ENCODE measurements at regions not wholly inside any gene's neighbourhood (a gene's known extent, or its start where the extent isn't known, plus 50 kb on each side); places are given as distances from the start of the nearest gene placed in this dataset.

GRCh38 chr20:24870057-24870456 is 79.0 kb upstream of the CST7 start:
- ATAC-seq (no peak), DNase-seq (ENCODE audit: missing footprints) (no peak)
- intact Hi-C loops (cut with DNase I) = no loop called here

DNA sequence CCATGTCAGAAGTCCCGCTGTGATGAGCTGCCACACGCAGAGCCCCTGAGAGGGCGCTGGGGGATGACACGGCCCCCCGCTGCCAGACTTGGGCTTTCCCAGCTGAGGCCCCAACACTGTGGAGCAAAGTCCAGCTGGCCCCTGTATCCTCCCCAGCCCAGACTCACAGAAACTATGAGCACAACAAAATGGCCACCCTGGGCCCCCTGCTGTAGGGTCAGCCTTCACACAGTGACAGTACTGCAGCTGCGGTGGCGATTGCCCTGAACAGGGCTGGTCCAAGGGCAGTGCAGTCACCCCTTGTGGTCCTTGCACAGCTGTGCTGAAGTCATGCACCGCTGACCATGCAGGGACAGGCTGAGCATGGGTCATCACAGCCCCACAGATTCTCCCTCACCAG is 78.2 kb upstream of the CST7 start:
- no peak for DNase-seq (ENCODE audit: missing footprints)

DNA sequence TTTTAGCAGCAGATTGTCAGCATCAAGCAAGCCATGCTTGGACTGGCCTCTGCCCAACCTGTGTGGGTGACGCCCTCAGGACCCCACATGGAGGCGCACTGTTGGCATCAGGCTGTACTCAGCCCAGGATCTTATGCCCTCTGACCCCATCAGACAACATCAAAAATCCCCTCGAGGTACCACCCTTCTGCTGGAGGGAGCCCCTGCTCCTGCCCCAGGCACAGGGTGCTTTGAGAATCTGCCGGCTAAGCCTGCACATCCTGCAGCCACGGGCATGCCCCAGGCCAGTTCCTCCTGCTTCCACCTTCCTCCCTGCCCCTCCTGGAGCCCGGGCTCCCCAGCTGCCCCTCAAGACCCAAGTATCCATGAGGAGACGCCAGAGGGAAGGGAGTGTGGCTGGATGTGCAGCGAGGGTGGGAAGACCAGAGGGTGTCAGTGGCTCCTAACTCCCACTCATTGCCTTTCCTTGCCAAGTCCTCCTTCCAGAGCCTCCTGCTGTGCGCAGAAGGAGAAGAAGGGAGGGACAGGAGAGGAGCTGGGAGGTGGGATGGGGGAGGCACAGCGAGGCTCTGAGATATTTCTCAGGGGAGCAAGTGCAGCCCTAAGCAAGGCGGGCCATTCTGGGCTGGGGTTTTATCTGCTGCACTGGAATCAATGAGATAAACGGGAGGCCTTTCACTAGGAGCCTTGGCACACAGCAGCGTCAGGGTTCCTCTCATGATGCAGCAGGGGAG is 77.4 kb upstream of the CST7 start:
- no peak for ATAC-seq
- DNase-seq (ENCODE audit: missing footprints) = no peak
- intact Hi-C loops (cut with DNase I) = no loop called here

More for the DNA sequence above, 78.2 kb upstream of the CST7 start:
- intact Hi-C loops (cut with DNase I) = no loop called here
- ATAC-seq = no peak

DNA sequence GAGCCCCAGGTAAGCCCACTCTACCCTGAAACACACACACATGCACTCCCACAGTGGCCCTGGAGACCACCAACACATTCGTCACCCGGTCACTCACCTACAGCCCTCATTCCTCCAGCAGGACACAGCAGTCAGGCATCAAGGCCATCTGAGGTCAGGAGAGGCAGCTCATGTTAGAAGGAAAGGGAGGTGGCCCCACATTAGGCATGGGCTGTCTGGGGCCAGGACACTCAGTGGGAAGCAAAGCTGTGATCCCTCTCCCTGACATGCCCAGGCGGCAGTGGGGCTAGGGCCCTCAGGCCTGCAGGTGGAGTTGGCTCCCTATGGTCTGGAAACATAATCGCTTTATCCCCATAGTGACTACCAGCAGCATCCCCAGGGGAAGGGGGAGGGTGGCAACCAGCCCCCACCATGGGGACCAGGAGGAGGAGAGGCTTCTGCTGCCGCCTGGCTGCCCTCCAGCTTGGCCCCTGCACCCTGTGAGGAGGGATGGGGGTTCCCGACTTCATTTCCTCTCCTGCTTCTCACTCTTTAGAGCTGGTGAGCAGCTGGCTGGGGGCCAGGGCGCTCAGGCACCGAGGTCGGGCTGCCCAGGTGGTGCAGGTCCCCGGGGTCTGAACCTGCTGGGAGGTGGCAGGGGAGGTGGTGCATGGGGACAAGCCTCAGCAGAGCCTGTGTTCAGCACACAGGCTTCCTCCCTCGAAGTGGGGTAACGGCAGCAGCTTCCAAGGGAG is 76.6 kb upstream of the CST7 start:
- ATAC-seq (no peak), DNase-seq (ENCODE audit: missing footprints) (no peak)
- intact Hi-C loops (cut with DNase I) = no loop called here

- ATAC-seq = no peak
- DNase-seq (ENCODE audit: missing footprints) = no peak
Measured at GRCh38 chr20:24873025-24873620, 75.9 kb upstream of the CST7 start.

GRCh38 chr20:24875078-24875477 is 74.0 kb upstream of the CST7 start:
- DNase-seq (ENCODE audit: missing footprints) = no peak
- intact Hi-C loops (cut with DNase I) = no loop called here
- ATAC-seq = no peak

More at GRCh38 chr20:24873025-24873620, 75.9 kb upstream of the CST7 start:
- intact Hi-C loops (cut with DNase I) = no loop called here

DNA sequence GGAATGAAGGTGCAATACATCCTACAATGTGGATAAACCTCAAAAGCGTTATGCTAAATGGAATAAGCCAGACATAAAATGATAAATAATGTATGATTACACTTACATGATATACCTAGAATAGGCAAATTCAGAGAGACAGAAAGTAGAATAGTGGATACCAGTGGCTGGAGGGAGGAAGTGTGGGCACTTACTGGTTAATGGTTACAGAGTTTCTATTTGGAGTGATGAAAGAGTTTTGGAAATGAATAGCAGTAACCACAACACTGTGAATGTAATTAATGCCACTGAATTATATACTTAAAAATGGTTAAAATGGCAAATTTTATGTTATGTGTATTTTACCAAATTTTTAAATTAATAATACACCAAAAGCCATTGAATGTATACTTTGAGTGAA is 71.4 kb upstream of the CST7 start:
- no peak for ATAC-seq
- DNase-seq (ENCODE audit: missing footprints) = no peak
- intact Hi-C loops (cut with DNase I) = no loop called here

- ATAC-seq (no peak), DNase-seq (ENCODE audit: missing footprints) (no peak)
- intact Hi-C loops (cut with DNase I) = no loop called here
Measured at GRCh38 chr20:24878657-24879056, 70.4 kb upstream of the CST7 start.

DNA sequence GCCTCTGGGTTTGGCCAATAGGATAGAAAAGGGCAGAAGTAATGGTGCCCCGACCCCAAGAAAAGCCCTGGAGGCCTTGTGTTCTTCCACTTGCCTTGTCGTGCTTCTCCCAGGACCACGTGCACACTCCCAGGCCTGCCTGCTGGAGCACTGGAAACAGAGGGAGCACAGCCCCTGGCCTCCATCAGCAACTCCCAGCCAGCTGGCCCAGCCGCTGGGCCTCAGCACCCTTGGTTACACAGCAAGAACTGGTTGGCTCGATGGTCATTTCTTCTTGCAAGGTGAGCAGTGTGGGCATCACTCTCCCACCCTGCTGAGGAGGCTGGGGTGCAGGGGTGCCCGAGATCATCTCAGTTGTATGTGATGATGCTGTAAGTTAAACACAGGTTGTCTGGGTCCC is 69.2 kb upstream of the CST7 start:
- DNase-seq (ENCODE audit: missing footprints) (no peak), ATAC-seq (no peak)
- intact Hi-C loops (cut with DNase I) = no loop called here

DNA sequence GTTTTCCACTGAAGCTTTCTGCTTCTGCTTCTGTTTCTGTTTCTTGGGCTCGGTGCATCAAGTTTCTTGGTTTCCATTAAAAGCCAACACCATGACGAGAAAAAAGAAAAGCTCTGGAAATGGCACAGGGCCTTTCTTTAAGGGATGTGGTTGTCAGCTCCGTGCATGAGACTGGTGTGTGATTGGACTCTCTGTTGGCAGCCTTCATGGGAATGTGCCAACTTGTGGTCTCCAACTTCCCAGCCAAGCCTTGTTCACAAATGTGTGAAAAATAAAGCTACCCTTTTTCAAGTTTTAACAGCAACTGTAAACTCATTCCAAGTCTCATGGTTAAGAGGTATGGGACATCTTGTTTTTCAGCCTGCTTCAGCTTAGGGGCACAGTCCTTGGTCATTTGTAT is 68.7 kb upstream of the CST7 start:
- intact Hi-C loops (cut with DNase I) = no loop called here
- DNase-seq (ENCODE audit: missing footprints) (no peak), ATAC-seq (no peak)

DNA sequence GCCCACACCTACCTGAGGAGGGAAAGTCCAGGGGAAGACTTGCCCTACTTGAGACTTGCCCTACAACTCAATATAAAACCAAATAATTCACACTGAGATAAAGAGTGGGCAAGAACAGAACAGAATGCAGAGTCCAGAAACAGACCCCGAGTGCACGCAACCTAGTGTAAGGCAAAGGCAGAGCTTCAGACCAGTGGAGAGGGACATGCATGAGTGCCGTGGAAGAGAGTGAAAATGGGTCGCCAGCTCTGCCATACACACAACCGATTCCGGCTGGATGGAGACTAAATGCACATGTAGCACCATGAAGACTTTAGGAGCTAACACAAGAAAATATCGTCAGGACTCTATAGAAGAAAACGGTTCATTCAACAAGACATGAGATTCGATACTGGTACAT is 58.8 kb upstream of the CST7 start:
- no peak for DNase-seq (ENCODE audit: missing footprints)
- no peak for ATAC-seq
- intact Hi-C loops (cut with DNase I) = no loop called here

- DNase-seq (ENCODE audit: missing footprints) (peak; percentile 57), ATAC-seq (no peak)
- intact Hi-C loops (cut with DNase I) = no loop called here
Measured at GRCh38 chr20:24891546-24892393, 57.3 kb upstream of the CST7 start.

DNA sequence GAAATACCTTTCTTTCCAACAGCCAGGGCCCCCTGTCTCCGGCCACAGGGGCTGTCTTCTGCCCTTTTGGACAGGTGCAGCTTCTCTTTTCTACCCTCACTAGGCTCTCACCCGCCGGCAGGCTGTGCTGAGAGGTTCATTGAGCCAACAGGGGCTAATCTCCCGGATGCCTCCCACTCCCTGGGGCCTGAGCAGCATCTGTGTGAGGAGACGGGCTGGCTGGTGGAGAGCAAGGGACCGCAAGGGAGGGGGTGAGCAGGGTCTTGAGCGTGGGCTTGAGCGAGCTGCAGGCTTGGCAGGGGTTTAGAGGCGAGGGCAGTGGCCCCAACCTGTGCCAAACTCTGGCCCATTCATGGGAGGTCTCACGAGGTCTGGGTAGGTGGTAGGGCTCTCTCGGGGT is 56.5 kb upstream of the CST7 start:
- DNase-seq (ENCODE audit: missing footprints) (peak; percentile 32), ATAC-seq (no peak)
- intact Hi-C loops (cut with DNase I) = no loop called here

GRCh38 chr20:24892931-24893330 is 56.1 kb upstream of the CST7 start:
- ATAC-seq (no peak), DNase-seq (ENCODE audit: missing footprints) (peak; percentile 65)
- intact Hi-C loops (cut with DNase I) = no loop called here

- ATAC-seq = no peak
- intact Hi-C loops (cut with DNase I) = no loop called here
- DNase-seq (ENCODE audit: missing footprints) = peak; percentile 22
Measured at GRCh38 chr20:24894488-24894887, 54.6 kb upstream of the CST7 start.

DNA sequence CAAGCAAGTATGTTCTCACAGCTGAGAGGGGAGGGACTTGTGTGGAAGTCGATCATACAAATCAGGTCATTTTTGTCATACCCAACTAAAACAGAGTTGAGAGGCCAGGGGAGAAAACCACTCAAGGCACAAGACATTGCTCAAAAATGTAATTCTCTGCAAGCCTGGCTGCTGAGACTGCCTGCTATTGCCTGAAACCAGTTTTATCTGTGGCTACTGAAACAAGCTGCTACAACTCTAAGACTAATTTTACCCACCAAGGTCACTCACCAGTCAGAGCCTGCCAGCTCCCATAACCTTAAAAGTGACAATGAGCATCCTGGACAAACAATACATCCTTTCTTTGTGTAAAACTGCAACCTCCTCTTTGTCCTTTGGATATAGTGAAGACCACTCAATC is 54.1 kb upstream of the CST7 start:
- DNase-seq (ENCODE audit: missing footprints) (no peak), ATAC-seq (no peak)
- intact Hi-C loops (cut with DNase I) = no loop called here

GRCh38 chr20:24895431-24895830 is 53.6 kb upstream of the CST7 start:
- intact Hi-C loops (cut with DNase I) = no loop called here
- DNase-seq (ENCODE audit: missing footprints) (no peak), ATAC-seq (no peak)

DNA sequence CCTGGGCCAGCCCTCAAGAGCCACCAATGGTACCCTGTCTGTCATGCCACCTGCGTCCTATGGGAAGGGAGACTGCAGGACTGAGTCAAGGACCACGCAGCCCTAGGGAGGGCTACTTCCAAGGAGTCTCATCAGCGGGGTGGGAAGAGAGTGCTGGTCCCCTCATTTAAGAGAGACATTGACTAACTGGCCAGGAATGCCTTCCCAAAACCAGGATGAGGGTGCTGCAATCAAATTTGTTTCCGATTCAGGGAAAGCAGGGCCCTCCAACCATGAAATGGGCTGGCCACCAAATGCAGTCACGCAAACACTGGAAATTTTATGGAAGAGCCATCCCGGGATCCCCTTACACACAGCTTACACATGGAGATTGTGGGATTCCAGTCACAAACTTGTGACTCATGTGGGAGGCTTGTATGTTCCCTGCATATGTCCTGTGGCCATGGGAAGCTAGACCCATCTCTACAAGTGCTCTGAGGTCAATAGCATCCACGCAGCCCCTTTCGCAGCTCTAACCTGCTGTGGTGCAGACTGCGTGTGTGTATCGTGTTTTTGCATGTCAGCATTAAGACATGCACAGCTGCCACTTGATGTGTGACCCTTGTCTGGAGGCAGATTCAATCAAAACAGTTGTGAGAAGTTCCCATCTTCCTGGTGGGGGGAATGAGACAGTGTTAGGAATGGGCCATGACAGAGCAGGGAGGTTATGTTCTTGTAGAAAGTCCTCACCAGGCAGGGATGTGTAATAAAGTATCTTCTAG is 53.0 kb upstream of the CST7 start:
- intact Hi-C loops (cut with DNase I) = no loop called here
- no peak for DNase-seq (ENCODE audit: missing footprints)
- no peak for ATAC-seq

- intact Hi-C loops (cut with DNase I) = no loop called here
- ATAC-seq = no peak
- DNase-seq (ENCODE audit: missing footprints) = no peak
Measured at GRCh38 chr20:24896984-24897383, 52.1 kb upstream of the CST7 start.

Measured in Right ventricle myocardium inferior (tissue), 1 donor.